Neural cell (in vitro differentiated cells): ENCODE measurements at regions not wholly inside any gene's neighbourhood (a gene's known extent, or its start where the extent isn't known, plus 50 kb on each side); places are given as distances from the start of the nearest gene placed in this dataset.

Source experiments
- CTCF ChIP-seq: fragments of 450-650 bp; IDR thresholded peaks from 2 replicates; pipeline ENCODE4 v1.5.1; 2014; ENCODE audit warnings: antibody characterized with exemption, mild to moderate bottlenecking, moderate library complexity; ENCODE audit not compliant: poor library complexity, severe bottlenecking
- EP300 ChIP-seq: fragments of 450-650 bp; conservative IDR thresholded peaks from 2 replicates; pipeline ENCODE4 v1.6.1; 2014; ENCODE audit warnings: antibody characterized with exemption, mild to moderate bottlenecking, moderate library complexity; ENCODE audit not compliant: poor library complexity, severe bottlenecking
- EZH2 ChIP-seq: fragments of 200-600, 300-800 bp; shearing (Covaris generic), sonication (generic); IDR thresholded peaks from 2 replicates; pipeline ENCODE4 v1.6.1; 2014; ENCODE audit warnings: antibody characterized with exemption, low read length, borderline replicate concordance, mild to moderate bottlenecking; ENCODE audit not compliant: insufficient read depth, poor library complexity, severe bottlenecking
- RAD21 ChIP-seq: fragments of 450-650 bp; conservative IDR thresholded peaks from 2 replicates; pipeline ENCODE4 v1.6.1; 2014; ENCODE audit warnings: antibody characterized with exemption, mild to moderate bottlenecking, moderate library complexity

GRCh38 chr7:51658684-51659083 is 342.1 kb upstream of the COBL start:
- TF ChIP-seq CTCF (no peak), EZH2 (no peak), RAD21 (no peak), EP300 (no peak)
